H1 (cell line): ENCODE measurements at regions not wholly inside any gene's neighbourhood (a gene's known extent, or its start where the extent isn't known, plus 50 kb on each side); places are given as distances from the start of the nearest gene placed in this dataset.

ENCODE experiments used
- CTCF ChIA-PET: fragments of 300-600 bp; sonication (Branson Sonifier 250); formaldehyde crosslinking; loops from one replicate; lab custom pipeline; 2021; ENCODE audit not compliant: partially characterized antibody; lab: Charles Lee
- POLR2A ChIA-PET: fragments of 300-600 bp; sonication (Branson Sonifier 250); formaldehyde crosslinking; loops from one replicate; lab custom pipeline; 2021; ENCODE audit warnings: inconsistent platforms; ENCODE audit not compliant: partially characterized antibody; lab: Charles Lee
- DNase-seq, 2 experiments: peaks; one replicate each; pipeline versions ENCODE4 v3.0.0 to v3.0.0-alpha.2; 2010 to 2022; ENCODE audit warnings: low spot score in 2 of 2, low read depth in 1 of 2, mixed read lengths in 1 of 2
- FAIRE-seq: peaks from 2 replicates; lab custom pipeline; 2011; peaks lifted over from hg19 to GRCh38; lab: Jason Lieb, UNC
- H2AFZ ChIP-seq: 2 replicates; pipeline ENCODE4 v1.8.1; 2012; ENCODE audit warnings: low read length, inconsistent platforms
- H2AK5ac ChIP-seq: 2 replicates; pipeline ENCODE4 v1.6.1; 2013; ENCODE audit warnings: low read depth, low read length
- H2BK120ac ChIP-seq: replicated peaks from 2 replicates; pipeline ENCODE3; 2013; ENCODE audit warnings: low read depth, low read length, inconsistent platforms
- H2BK12ac ChIP-seq: 2 replicates; pipeline ENCODE4 v1.6.1; 2013; ENCODE audit warnings: low read depth, low read length
- H2BK15ac ChIP-seq: 2 replicates; pipeline ENCODE4 v1.6.1; 2013; ENCODE audit warnings: low read length
- H2BK20ac ChIP-seq: 2 replicates; pipeline ENCODE4 v1.6.1; 2013; ENCODE audit warnings: low read length
- H2BK5ac ChIP-seq: 2 replicates; pipeline ENCODE4 v1.6.1; 2013; ENCODE audit warnings: low read depth, low read length
- H3K14ac ChIP-seq: 2 replicates; pipeline ENCODE4 v1.6.1; 2013; ENCODE audit warnings: inconsistent platforms; ENCODE audit not compliant: insufficient read length
- H3K18ac ChIP-seq: 2 replicates; pipeline ENCODE4 v1.6.1; 2013; ENCODE audit warnings: low read length; ENCODE audit errors: extremely low read depth
- H3K23ac ChIP-seq: 2 replicates; pipeline ENCODE4 v1.6.1; 2013; ENCODE audit warnings: inconsistent platforms; ENCODE audit not compliant: insufficient read length
- H3K23me2 ChIP-seq: 2 replicates; pipeline ENCODE4 v1.6.1; 2013; ENCODE audit warnings: low read depth, low read length
- H3K27ac ChIP-seq: 2 replicates; pipeline ENCODE4 v1.6.1; 2011; ENCODE audit warnings: low read depth, low read length, inconsistent platforms
- H3K27me3 ChIP-seq, 4 experiments: replicated peaks in 1 of 4; 1 replicate in 1 of 4; 2 replicates in 3 of 4; pipeline versions ENCODE4 v1.6.1 to v1.8.1; 2011 to 2013; ENCODE audit warnings: low read length in 3 of 4, mild to moderate bottlenecking in 3 of 4, inconsistent platforms in 2 of 4, mixed read lengths in 2 of 4, moderate library complexity in 1 of 4; ENCODE audit not compliant: control insufficient read depth in 3 of 4, insufficient read depth in 3 of 4; ENCODE audit errors: extremely low read depth in 1 of 4
- H3K36me3 ChIP-seq, 4 experiments: 2 replicates each; pipeline versions ENCODE4 v1.6.1 to v1.8.1; 2011 to 2013; ENCODE audit warnings: mild to moderate bottlenecking in 4 of 4, low read length in 3 of 4, moderate library complexity in 2 of 4, control low read depth in 1 of 4, inconsistent platforms in 1 of 4; ENCODE audit not compliant: insufficient read depth in 4 of 4, control insufficient read depth in 2 of 4
- H3K4ac ChIP-seq: replicated peaks from 2 replicates; pipeline ENCODE3; 2013; ENCODE audit warnings: low read length, low read depth, mixed read lengths, inconsistent platforms; ENCODE audit not compliant: insufficient read length
- H3K4me1 ChIP-seq, 4 experiments: replicated peaks in 1 of 4; 1 replicate in 1 of 4; 2 replicates in 3 of 4; pipeline versions ENCODE4 v1.6.1 to v1.8.1; 2011 to 2013; ENCODE audit warnings: low read length in 3 of 4, inconsistent platforms in 2 of 4, mixed read lengths in 1 of 4; ENCODE audit not compliant: insufficient read depth in 4 of 4, control insufficient read depth in 3 of 4
- H3K4me2 ChIP-seq, 2 experiments: 2 replicates each; pipeline versions ENCODE4 v1.6.1 to v1.8.1; 2011 to 2013; ENCODE audit warnings: low read depth in 2 of 2, low read length in 2 of 2, control low read depth in 1 of 2, inconsistent platforms in 1 of 2, mild to moderate bottlenecking in 1 of 2; ENCODE audit not compliant: insufficient read depth in 1 of 2
- H3K4me3 ChIP-seq, 4 experiments: fragments of 200-600, 300-600 bp in 1 of 4; sonication (generic), shearing (Covaris generic), sonication (Bioruptor Twin) in 1 of 4; 2 replicates each; pipeline versions ENCODE4 v1.5.1 to v1.8.1; 2011 to 2016; ENCODE audit warnings: low read length in 4 of 4, low read depth in 3 of 4, control low read depth in 2 of 4, inconsistent platforms in 2 of 4, mild to moderate bottlenecking in 2 of 4, mixed read lengths in 1 of 4, moderate library complexity in 1 of 4; ENCODE audit not compliant: insufficient read depth in 2 of 4; ENCODE audit errors: extremely low read depth in 1 of 4
- H3K56ac ChIP-seq: replicated peaks from 2 replicates; pipeline ENCODE3; 2013; ENCODE audit warnings: low read depth, mild to moderate bottlenecking, mixed read lengths, low read length, inconsistent platforms; ENCODE audit not compliant: insufficient read length
- H3K79me1 ChIP-seq: 2 replicates; pipeline ENCODE4 v1.6.1; 2013; ENCODE audit warnings: low read depth, low read length, control low read depth
- H3K79me2 ChIP-seq, 2 experiments: 2 replicates each; pipeline versions ENCODE4 v1.6.1 to v1.8.1; 2012 to 2013; ENCODE audit warnings: low read length in 2 of 2, mild to moderate bottlenecking in 2 of 2, inconsistent platforms in 1 of 2; ENCODE audit not compliant: insufficient read depth in 2 of 2, control insufficient read depth in 1 of 2
- H3K9ac ChIP-seq, 4 experiments: replicated peaks in 1 of 4; 1 replicate in 1 of 4; 2 replicates in 3 of 4; pipeline versions ENCODE4 v1.6.1 to v1.8.1; 2011 to 2013; ENCODE audit warnings: low read depth in 3 of 4, low read length in 3 of 4, control low read depth in 2 of 4, mild to moderate bottlenecking in 2 of 4, moderate library complexity in 2 of 4, inconsistent platforms in 1 of 4; ENCODE audit errors: extremely low read depth in 1 of 4
- H3K9me3 ChIP-seq, 2 experiments: 2 replicates each; pipeline versions ENCODE4 v1.6.1 to v1.8.1; 2012 to 2013; ENCODE audit warnings: mild to moderate bottlenecking in 2 of 2, moderate library complexity in 2 of 2, control low read depth in 1 of 2, inconsistent platforms in 1 of 2, low read depth in 1 of 2, low read length in 1 of 2, mixed read lengths in 1 of 2; ENCODE audit not compliant: insufficient read depth in 2 of 2
- H4K20me1 ChIP-seq, 2 experiments: replicated peaks in 1 of 2; 2 replicates each; pipeline versions ENCODE3 to v1.8.1; 2011 to 2013; ENCODE audit warnings: inconsistent platforms in 2 of 2, low read length in 2 of 2, mild to moderate bottlenecking in 1 of 2; ENCODE audit not compliant: insufficient read depth in 2 of 2, control insufficient read depth in 1 of 2
- H4K5ac ChIP-seq: 2 replicates; pipeline ENCODE4 v1.6.1; 2013; ENCODE audit warnings: low read length, low read depth, mixed read lengths, inconsistent platforms; ENCODE audit not compliant: insufficient read length
- H4K8ac ChIP-seq: 2 replicates; pipeline ENCODE4 v1.8.0; 2013; ENCODE audit warnings: mild to moderate bottlenecking, moderate library complexity, low read length, inconsistent platforms; ENCODE audit not compliant: insufficient read depth; ENCODE audit errors: extremely low read depth
- H4K91ac ChIP-seq: replicated peaks from 2 replicates; pipeline ENCODE3; 2013; ENCODE audit warnings: low read length, mixed read lengths, inconsistent platforms; ENCODE audit not compliant: insufficient read length
- CHD2 ChIP-seq: IDR thresholded peaks from 2 replicates; pipeline ENCODE4 v1.6.1; 2012; ENCODE audit warnings: low read length, improper control_type of control experiment
- POLR2AphosphoS5 ChIP-seq: IDR thresholded peaks from 2 replicates; pipeline ENCODE4 v1.6.1; 2011; ENCODE audit warnings: low read depth, low read length
- ZNF274 ChIP-seq: IDR thresholded peaks from 2 replicates; pipeline ENCODE4 v1.7.0; 2012; ENCODE audit warnings: low read length, borderline replicate concordance; ENCODE audit errors: extremely low read depth
- WGBS, 2 experiments: shearing (Covaris generic) in 1 of 2; methylation state at CpG; one replicate each; pipeline versions ENCODE4 v1.1.6 to v1.1.7; 2013 to 2015; ENCODE audit warnings: low lambda C conversion rate in 2 of 2, mixed read lengths in 2 of 2, inconsistent platforms in 1 of 2, low coverage in 1 of 2, missing lambda C conversion rate in 1 of 2; ENCODE audit not compliant: insufficient replicate concordance in 2 of 2, insufficient coverage in 1 of 2, insufficient read length in 1 of 2; ENCODE audit errors: extremely low coverage in 1 of 2, missing lambda C conversion rate in 1 of 2; 5-methylcytosine and 5-hydroxymethylcytosine counted together

DNA sequence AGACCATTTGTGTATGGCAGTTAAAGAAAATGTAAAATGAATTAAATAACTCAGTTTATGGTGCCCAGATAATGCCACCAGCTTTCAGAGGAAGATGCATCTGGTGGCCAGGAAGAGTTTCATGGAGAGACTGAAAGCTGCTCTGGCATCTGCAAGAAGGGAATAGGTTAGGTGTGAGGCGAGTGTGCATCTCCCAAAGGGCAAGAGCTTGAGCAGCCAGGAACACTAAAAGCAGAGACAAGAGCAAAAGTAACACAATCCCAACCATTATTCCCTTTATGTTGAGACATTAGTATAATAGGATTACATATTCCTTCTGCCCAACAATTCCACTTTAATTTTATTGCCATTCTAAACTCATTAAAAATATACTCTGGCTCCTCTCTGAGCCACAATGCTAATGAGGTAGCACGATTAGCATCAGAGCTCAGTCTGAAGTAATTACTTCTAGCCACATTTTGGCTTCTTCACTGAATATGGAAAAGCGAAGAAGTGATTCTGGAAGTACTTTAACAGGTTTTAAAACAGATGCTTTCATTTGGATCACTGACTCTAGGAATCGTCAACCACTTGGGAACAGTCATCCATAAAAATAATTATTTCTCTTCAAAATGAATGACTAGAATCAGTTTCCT, 309.4 kb upstream of the TMTC1 start:
- Histone ChIP-seq H3K27ac (no peak overlapping the region), H2BK5ac (no peak overlapping the region), H3K4me3 (no peak overlapping the region), H2BK20ac (no peak overlapping the region), H3K14ac (no peak overlapping the region), H3K4ac (no peak overlapping the region), H3K4me2 (no peak overlapping the region), H2AFZ (no peak overlapping the region), H2BK15ac (no peak overlapping the region), H4K20me1 (no peaks in the 10 kb centered on the region), H3K23ac (no peak overlapping the region), H3K23me2 (0 out of 2 replicates have a peak, but pooled peaks cover 2% of the 10 kb centered on the region), H2BK120ac (no peak overlapping the region), H2BK12ac (no peak overlapping the region), H4K91ac (no peak overlapping the region), H3K9ac (no peak overlapping the region), H3K56ac (no peak overlapping the region), H2AK5ac (no peak overlapping the region), H3K79me2 (no peaks in the 10 kb centered on the region), H3K27me3 (no peaks in the 10 kb centered on the region), H4K5ac (no peak overlapping the region), H3K4me1 (peaks cover 0 to 3% (median 2%) of the 10 kb centered on the region in 4 experiments; a peak in 2 of 7 replicates), H3K79me1 (no peaks in the 10 kb centered on the region), H3K9me3 (no peaks in the 10 kb centered on the region), H3K36me3 (no peaks in the 10 kb centered on the region), H4K8ac (no peak overlapping the region), H3K18ac (no peak overlapping the region)
- DNase-seq (no peak), FAIRE-seq (no peak)
- POLR2A ChIA-PET, result interaction anchor here (0.6 kb wide), 1 partner anchor 42 kb away, joined by 3 read pairs; no protein-coding TSS in a partner anchor
- WGBS, 2 experiments, result 91% methylated on average over 4 of the region's 4 CpGs; no CpG with 5 or more reads in 1 of the 2 experiments
- TF ChIP-seq ZNF274, result no peak
- TF ChIP-seq POLR2AphosphoS5, result no peak
- no peak for TF ChIP-seq CHD2
- CTCF ChIA-PET, result no interaction called here
